HG02885 (cell line): ENCODE measurements at regions not wholly inside any gene's neighbourhood (a gene's known extent, or its start where the extent isn't known, plus 50 kb on each side); places are given as distances from the start of the nearest gene placed in this dataset.

Experiments used
- ATAC-seq: cut with Tn5 transposase; IDR thresholded peaks from one replicate; pipeline ENCODE4 v1.9.1; 2021; ENCODE audit warnings: mild to moderate bottlenecking; ENCODE audit not compliant: unreplicated experiment, poor library complexity

- no peak for ATAC-seq
Observed at GRCh38 chr13:107867701-107868661, 347.4 kb downstream of the LIG4 start.

GRCh38 chr13:107866941-107867623 lies 348.3 kb downstream of the LIG4 start:
- ATAC-seq: no peak

- no peak for ATAC-seq
Observed at GRCh38 chr13:107866032-107866940, 349.1 kb downstream of the LIG4 start.

- no peak for ATAC-seq
Observed at GRCh38 chr13:107865643-107866031, 349.7 kb downstream of the LIG4 start.

DNA sequence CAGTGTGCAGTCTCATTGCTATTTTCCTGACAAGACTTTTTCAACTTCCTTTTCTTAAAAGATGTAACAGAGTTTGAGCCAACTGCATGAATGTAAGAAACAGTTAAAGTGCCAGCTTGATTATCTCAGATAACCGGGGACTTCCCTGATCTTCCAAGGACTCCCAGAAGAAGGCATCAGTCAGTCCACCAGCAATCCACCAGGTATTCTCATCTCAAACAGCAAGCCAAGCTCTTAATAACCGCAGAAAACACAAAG lies 350.1 kb downstream of the LIG4 start:
- ATAC-seq: no peak

GRCh38 chr13:107864543-107865317 lies 350.6 kb downstream of the LIG4 start:
- ATAC-seq: no peak

- no peak for ATAC-seq
Observed at GRCh38 chr13:107860284-107860683, 355.1 kb downstream of the LIG4 start.

GRCh38 chr13:107854880-107855279 lies 360.5 kb downstream of the LIG4 start:
- ATAC-seq: no peak

DNA sequence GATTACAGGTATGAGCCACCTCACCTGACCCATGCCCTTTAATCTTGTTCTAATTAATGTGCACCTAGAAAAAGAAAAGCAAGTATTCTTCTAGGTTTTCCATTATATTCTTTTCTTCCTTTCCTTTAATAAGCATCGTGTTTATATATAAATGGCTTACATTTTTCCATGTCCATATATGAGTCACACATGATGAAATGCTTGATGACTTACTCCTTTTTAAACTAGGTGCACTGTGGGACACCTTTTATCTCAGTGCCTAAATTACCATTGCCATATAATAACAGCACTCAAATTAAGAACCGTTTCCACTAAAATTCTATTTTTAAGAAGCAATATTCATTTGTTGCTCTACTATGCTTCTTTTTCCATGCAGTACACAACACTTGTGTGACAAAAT lies 363.3 kb downstream of the LIG4 start:
- no peak for ATAC-seq

DNA sequence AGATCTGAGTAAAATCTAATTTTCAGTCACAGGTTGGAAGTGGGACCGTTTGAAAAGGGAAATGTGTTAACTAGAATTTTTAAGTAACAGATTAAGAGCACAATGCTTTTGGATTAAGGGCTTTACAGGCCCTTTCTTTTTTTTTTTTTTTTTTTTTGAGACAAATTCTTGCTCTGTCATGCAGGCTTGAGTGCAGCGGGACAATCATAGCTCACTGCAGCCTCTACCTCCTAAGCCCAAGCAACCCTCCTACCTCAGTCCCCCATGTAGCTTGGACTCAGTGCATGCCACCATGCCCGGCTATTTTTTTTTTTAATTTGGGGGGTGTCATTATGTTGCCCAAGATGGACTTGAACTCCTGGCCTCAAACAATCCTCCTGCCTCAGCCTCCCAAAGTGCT lies 363.7 kb downstream of the LIG4 start:
- ATAC-seq: no peak

GRCh38 chr13:107847406-107847805 lies 367.9 kb downstream of the LIG4 start:
- no peak for ATAC-seq

DNA sequence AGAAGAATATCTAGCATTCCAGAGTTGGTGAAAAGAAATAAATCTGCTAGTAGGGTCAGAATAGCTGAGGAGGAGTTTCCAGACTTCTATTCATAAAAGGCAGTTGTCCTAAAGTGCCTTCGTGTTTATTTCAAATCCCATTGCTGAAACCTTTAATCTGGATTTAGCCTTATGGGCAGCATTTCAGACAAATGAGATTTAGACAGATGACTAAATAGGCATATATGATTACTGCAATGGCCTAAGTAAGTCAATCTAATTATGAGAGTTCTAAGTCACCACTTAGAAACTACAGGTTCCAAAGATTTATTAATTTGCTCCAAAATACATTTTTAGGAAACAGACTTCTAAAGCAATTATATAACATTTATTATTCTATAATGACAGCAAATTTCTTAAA lies 368.7 kb downstream of the LIG4 start:
- no peak for ATAC-seq

DNA sequence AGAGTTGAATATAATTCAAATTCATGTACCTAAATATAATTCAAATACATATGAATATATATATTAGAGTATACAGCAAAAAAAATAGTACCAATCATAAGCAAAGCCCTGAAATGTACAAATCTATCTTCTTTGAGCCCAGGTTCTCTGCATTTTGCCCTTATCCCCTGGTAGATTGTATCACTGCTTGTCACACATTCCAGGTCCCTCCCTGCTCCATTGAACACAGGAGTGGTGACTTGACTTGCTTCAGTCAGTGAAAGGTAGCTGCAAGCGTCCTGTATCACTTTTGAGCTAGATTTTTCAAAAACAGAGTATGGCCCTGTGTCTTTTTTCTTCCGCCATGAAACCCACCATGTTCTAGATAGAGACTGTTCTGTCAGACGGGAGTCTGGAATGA lies 369.4 kb downstream of the LIG4 start:
- no peak for ATAC-seq

GRCh38 chr13:107843681-107844080 lies 371.7 kb downstream of the LIG4 start:
- no peak for ATAC-seq

DNA sequence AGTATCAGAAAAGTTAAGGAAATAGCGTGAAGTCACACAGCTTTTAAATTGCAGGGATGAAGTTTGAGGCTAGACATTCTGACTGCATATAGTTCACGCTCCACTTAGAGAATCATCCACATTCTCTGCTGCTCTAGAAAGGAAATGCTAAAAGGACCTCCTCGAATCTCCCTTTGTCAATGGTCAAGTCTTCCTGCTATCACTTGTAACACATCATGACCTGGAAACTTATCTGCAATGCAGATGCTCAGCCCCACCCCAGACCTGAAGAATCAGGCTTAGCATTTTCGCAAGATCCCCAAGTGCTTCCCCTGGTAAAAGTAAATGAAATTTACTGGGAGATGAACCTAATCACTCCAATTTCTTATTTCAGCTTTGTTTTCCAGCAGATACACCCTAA lies 372.1 kb downstream of the LIG4 start:
- no peak for ATAC-seq

DNA sequence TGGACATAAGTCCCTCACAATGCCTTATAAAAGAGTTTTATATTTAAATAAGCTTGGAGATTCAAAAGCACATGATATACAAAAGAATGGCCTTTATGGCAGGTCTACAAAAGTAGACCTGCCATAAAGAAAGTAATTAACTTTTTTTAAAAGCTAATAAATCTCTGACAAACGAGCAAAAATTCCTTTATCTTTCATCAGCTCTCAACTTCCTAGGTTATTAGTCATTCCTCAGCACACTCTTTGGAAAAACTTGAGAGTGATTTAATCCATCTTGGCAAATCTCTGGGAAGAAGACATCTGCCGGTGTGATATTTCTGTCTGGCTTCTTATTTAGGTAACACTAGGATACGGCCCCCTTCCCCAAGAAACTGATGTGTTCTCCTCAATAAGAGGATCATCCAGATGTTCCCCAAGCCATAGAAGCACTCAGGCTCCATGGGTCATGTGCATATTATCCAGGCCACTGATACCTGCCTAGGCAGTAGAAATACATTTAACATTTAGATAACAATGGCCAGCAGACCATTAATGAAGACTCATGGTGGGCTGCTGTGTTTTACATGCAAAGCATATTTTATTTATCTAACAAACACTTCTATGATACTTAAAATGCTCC lies 372.7 kb downstream of the LIG4 start:
- no peak for ATAC-seq

- ATAC-seq: no peak
Observed at GRCh38 chr13:107838588-107839161, 376.7 kb downstream of the LIG4 start.

DNA sequence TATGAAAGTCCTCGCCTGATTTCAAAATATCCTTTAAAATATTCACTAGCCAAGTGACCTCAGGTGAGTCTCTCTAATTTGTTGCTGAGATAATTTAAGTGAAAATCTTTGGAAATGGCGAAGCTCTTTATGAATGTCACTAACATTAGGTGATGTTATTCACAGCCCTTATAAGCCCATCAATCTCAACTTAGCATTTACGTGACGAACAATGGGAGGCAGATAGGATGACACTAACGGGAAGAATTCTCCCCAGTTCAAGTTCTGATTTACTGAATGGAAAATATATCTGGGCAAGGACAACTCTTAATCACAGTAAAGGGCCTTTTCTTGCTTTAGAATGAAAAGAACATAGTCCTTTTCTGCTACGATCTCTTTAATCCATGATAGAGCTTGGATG lies 378.7 kb downstream of the LIG4 start:
- no peak for ATAC-seq

DNA sequence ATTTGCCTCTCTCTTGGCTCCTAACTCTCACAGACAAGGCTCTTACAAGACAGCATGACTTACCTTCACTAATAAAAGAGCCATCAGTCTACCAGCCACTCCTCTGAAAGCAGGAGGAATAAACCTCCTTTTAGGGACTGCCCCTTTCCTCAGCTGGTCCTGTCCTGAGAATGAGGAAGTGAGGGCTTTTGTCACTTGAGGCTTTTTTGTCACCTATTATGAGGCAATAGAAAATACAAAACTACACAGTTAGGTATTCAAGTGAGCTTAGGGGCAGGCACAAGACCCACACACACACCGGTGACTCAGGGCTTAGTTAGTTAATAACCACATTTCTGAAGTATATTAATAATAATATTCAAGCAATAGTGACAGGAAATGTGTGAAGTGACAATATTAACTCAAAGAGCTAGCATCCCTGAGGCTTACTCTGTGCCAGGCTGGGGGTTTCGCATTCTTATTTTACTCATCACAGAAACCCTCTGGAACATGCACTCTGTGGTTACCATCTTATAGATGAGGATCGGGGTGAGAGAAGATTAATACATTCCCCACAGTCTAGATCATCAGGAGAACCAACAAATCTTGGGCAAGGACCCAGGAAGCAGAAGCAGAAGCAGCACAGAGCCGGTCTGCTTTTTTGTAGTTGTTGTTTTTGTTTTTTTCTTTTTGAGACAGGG lies 379.9 kb downstream of the LIG4 start:
- ATAC-seq: no peak
